Mesenchymal stem cell (in vitro differentiated cells and primary cell): ENCODE measurements at regions not wholly inside any gene's neighbourhood (a gene's known extent, or its start where the extent isn't known, plus 50 kb on each side); places are given as distances from the start of the nearest gene placed in this dataset.

Experiments
- DNase-seq: peaks from one replicate; pipeline ENCODE4 v3.0.0-alpha.2; 2013
- H2AFZ ChIP-seq: one replicate; pipeline ENCODE4 v1.6.1; 2013; ENCODE audit warnings: low read depth, mild to moderate bottlenecking, control low read depth, inconsistent platforms, low read length, moderate library complexity
- H2AK5ac ChIP-seq: 2 replicates; pipeline ENCODE4 v1.6.1; 2013; ENCODE audit warnings: low read length, moderate library complexity, mild to moderate bottlenecking, inconsistent platforms; ENCODE audit not compliant: severe bottlenecking
- H2BK120ac ChIP-seq: one replicate; pipeline ENCODE4 v1.6.1; 2013; ENCODE audit warnings: low read depth, mild to moderate bottlenecking, inconsistent platforms, low read length, moderate library complexity
- H2BK12ac ChIP-seq, 2 experiments: one replicate each; pipeline ENCODE4 v1.6.1; 2013; ENCODE audit warnings: inconsistent platforms in 2 of 2, low read length in 2 of 2, mild to moderate bottlenecking in 2 of 2, moderate library complexity in 2 of 2, control low read depth in 1 of 2
- H2BK15ac ChIP-seq: one replicate; pipeline ENCODE4 v1.6.1; 2013; ENCODE audit warnings: mild to moderate bottlenecking, low read depth, inconsistent platforms; ENCODE audit not compliant: poor library complexity, severe bottlenecking
- H2BK5ac ChIP-seq: 2 replicates; pipeline ENCODE4 v1.6.1; 2013; ENCODE audit warnings: low read depth, mild to moderate bottlenecking, low read length, control low read depth, inconsistent platforms; ENCODE audit not compliant: poor library complexity, severe bottlenecking
- H3K14ac ChIP-seq, 2 experiments: one replicate each; pipeline ENCODE4 v1.6.1; 2013; ENCODE audit warnings: inconsistent platforms in 2 of 2, low read length in 2 of 2, control low read depth in 1 of 2, mild to moderate bottlenecking in 1 of 2, moderate library complexity in 1 of 2
- H3K18ac ChIP-seq, 2 experiments: one replicate each; pipeline ENCODE4 v1.6.1; 2013; ENCODE audit warnings: inconsistent platforms in 2 of 2, low read length in 2 of 2, control low read depth in 1 of 2, low read depth in 1 of 2, mild to moderate bottlenecking in 1 of 2
- H3K23ac ChIP-seq, 2 experiments: one replicate each; pipeline ENCODE4 v1.6.1; 2013; ENCODE audit warnings: inconsistent platforms in 2 of 2, low read length in 2 of 2, mild to moderate bottlenecking in 2 of 2, moderate library complexity in 2 of 2, control low read depth in 1 of 2
- H3K27ac ChIP-seq: 2 replicates; pipeline ENCODE4 v1.5.1; 2013; ENCODE audit warnings: mild to moderate bottlenecking, moderate library complexity, low read length, control low read depth, inconsistent platforms; ENCODE audit not compliant: poor library complexity, severe bottlenecking
- H3K27me3 ChIP-seq, 2 experiments: 2 replicates each; pipeline versions ENCODE4 v1.6.1 to v1.7.0; 2013; ENCODE audit warnings: low read length in 2 of 2, mild to moderate bottlenecking in 2 of 2, moderate library complexity in 2 of 2, control low read depth in 1 of 2, inconsistent platforms in 1 of 2; ENCODE audit not compliant: control insufficient read depth in 1 of 2, insufficient read depth in 1 of 2
- H3K36me3 ChIP-seq, 2 experiments: 2 replicates each; pipeline versions ENCODE4 v1.6.1 to v1.7.0; 2013; ENCODE audit warnings: low read length in 2 of 2, control low read depth in 1 of 2, inconsistent platforms in 1 of 2, low read depth in 1 of 2, mild to moderate bottlenecking in 1 of 2; ENCODE audit not compliant: insufficient read depth in 2 of 2, control insufficient read depth in 1 of 2
- H3K4ac ChIP-seq, 2 experiments: one replicate each; pipeline ENCODE4 v1.6.1; 2013; ENCODE audit warnings: inconsistent platforms in 2 of 2, low read length in 2 of 2, mild to moderate bottlenecking in 2 of 2, moderate library complexity in 2 of 2, control low read depth in 1 of 2, low read depth in 1 of 2
- H3K4me1 ChIP-seq: 2 replicates; pipeline ENCODE4 v1.6.1; 2013; ENCODE audit warnings: low read depth, low read length, control low read depth; ENCODE audit not compliant: control insufficient read depth, insufficient read depth
- H3K4me2 ChIP-seq: 2 replicates; pipeline ENCODE4 v1.6.1; 2013; ENCODE audit warnings: low read length, mild to moderate bottlenecking, inconsistent platforms; ENCODE audit not compliant: poor library complexity, severe bottlenecking
- H3K4me3 ChIP-seq, 2 experiments: 2 replicates each; pipeline versions ENCODE4 v1.5.1 to v1.7.0; 2013; ENCODE audit warnings: low read length in 2 of 2, mild to moderate bottlenecking in 2 of 2, control low read depth in 1 of 2, low read depth in 1 of 2; ENCODE audit not compliant: insufficient read depth in 1 of 2
- H3K79me1 ChIP-seq: replicated peaks from 2 replicates; pipeline ENCODE4 v1.6.1; 2013; ENCODE audit warnings: mild to moderate bottlenecking, control low read depth, low read length, inconsistent platforms; ENCODE audit not compliant: poor library complexity, severe bottlenecking
- H3K9ac ChIP-seq: 2 replicates; pipeline ENCODE4 v1.7.0; 2013; ENCODE audit warnings: mild to moderate bottlenecking, low read length, moderate library complexity
- H3K9me3 ChIP-seq: 2 replicates; pipeline ENCODE4 v1.7.0; 2013; ENCODE audit warnings: mild to moderate bottlenecking, low read length; ENCODE audit not compliant: control insufficient read depth
- H4K8ac ChIP-seq: one replicate; pipeline ENCODE4 v1.6.1; 2013; ENCODE audit warnings: inconsistent platforms, mild to moderate bottlenecking, low read length, moderate library complexity
- H4K91ac ChIP-seq: one replicate; pipeline ENCODE4 v1.6.1; 2013; ENCODE audit warnings: mild to moderate bottlenecking, low read length, inconsistent platforms
- WGBS: methylation state at CpG from one replicate; pipeline ENCODE4 v1.1.7; 2013; ENCODE audit warnings: mixed read lengths; 5-methylcytosine and 5-hydroxymethylcytosine counted together

- Histone ChIP-seq H3K14ac (no peak overlapping the region), H3K4me3 (peak overlapping the region in 1 of 2 experiments; percentile 10), H3K4me2 (no peak overlapping the region), H2BK120ac (no peak overlapping the region), H3K79me1 (no peaks in the 10 kb centered on the region), H3K9me3 (peaks cover 48% of the 10 kb centered on the region), H4K8ac (no peak overlapping the region), H2BK12ac (no peak overlapping the region), H4K91ac (no peak overlapping the region), H3K4ac (no peak overlapping the region), H3K27me3 (no peaks in the 10 kb centered on the region), H3K9ac (no peak overlapping the region), H3K18ac (no peak overlapping the region), H3K27ac (no peak overlapping the region), H3K23ac (no peak overlapping the region), H2AFZ (no peak overlapping the region), H2BK15ac (no peak overlapping the region), H3K36me3 (no peaks in the 10 kb centered on the region), H3K4me1 (no peaks in the 10 kb centered on the region), H2BK5ac (no peak overlapping the region), H2AK5ac (no peak overlapping the region)
- 53% methylated on average over 1 of the region's 1 CpG for WGBS
- no peak for DNase-seq
Measured at GRCh38 chr17:13171790-13172189, 154.0 kb upstream of the ELAC2 start.

DNA sequence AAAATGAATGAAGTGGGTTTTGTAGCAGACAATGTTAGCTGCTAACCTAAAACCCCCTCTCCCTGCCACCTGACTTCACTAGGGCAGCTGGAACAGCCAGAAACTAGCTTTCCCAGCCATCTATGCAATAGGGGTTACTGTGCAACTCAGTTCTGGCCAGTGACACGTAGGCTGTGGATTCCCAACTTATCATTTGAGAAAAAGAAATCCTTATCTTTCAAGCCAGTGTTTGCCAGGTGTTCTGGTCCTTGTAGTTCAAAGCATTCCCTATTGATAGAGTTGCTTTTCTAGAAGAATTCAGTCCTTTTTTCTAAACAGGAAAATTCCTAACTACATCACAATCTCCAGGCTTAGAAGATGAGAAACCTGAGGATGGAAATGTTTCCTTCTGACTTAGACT is 144.5 kb upstream of the ELAC2 start:
- Histone ChIP-seq H3K14ac (no peak overlapping the region), H2BK15ac (no peak overlapping the region), H3K18ac (no peak overlapping the region), H3K4me1 (no peaks in the 10 kb centered on the region), H3K9ac (no peak overlapping the region), H3K9me3 (no peaks in the 10 kb centered on the region), H2AFZ (no peak overlapping the region), H3K36me3 (no peaks in the 10 kb centered on the region), H2BK120ac (no peak overlapping the region), H3K79me1 (no peaks in the 10 kb centered on the region), H2BK12ac (no peak overlapping the region), H4K91ac (no peak overlapping the region), H3K4me2 (no peak overlapping the region), H3K4ac (no peak overlapping the region), H2AK5ac (no peak overlapping the region), H3K23ac (no peak overlapping the region), H4K8ac (no peak overlapping the region), H3K4me3 (no peak overlapping the region), H3K27me3 (no peaks in the 10 kb centered on the region), H3K27ac (no peak overlapping the region), H2BK5ac (no peak overlapping the region)
- WGBS, result 89% methylated on average over 1 of the region's 1 CpG
- no peak for DNase-seq

DNA sequence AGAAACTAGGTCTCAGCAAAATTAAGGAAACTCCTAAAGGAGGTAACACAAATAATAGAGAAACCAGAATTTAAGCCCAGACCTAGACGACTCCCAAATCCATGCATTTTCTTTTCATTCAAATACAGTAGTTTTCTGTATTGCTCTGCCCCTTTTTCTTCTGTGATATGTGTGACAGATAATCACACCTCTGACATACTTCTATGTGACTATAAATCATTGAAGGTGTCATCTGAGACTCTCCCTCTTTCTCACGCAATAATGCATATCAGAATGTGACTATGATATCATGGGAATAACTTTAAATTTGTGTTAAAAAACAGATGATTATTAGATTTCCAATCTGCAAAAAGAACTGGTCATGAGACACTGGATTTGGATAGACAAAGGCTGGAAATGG is 143.0 kb upstream of the ELAC2 start:
- Histone ChIP-seq H3K23ac (no peak overlapping the region), H2AFZ (no peak overlapping the region), H3K9ac (no peak overlapping the region), H2BK120ac (no peak overlapping the region), H4K8ac (no peak overlapping the region), H3K36me3 (no peaks in the 10 kb centered on the region), H3K14ac (no peak overlapping the region), H3K4me2 (no peak overlapping the region), H3K79me1 (no peaks in the 10 kb centered on the region), H2AK5ac (no peak overlapping the region), H3K9me3 (no peaks in the 10 kb centered on the region), H2BK12ac (no peak overlapping the region), H2BK15ac (no peak overlapping the region), H3K4me3 (no peak overlapping the region), H2BK5ac (no peak overlapping the region), H4K91ac (no peak overlapping the region), H3K27me3 (no peaks in the 10 kb centered on the region), H3K4ac (no peak overlapping the region), H3K18ac (no peak overlapping the region), H3K4me1 (no peaks in the 10 kb centered on the region), H3K27ac (no peak overlapping the region)
- whole genome bisulfite sequencing, result no CpG with 5 or more reads among the region's 2 CpGs
- no peak for DNase-seq

DNA sequence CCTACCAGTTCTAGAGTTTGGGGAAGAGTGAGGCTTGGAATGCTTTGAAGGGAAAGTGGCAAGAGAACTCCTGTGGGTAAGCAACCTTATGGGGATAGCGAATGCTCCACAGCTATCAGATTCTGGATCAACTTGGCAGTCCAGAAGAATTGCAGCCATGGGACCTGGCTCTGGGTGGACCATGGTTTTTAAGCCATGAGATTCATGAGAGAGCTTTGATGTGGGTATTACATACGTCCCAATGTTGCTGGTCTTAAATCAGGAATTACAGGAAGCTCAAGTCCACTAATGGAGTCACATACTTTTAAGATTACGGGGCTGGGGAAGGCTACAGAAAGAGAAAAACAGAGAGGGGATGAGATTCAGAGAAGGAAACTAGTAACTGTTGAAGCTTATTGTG is 142.5 kb upstream of the ELAC2 start:
- Histone ChIP-seq H3K18ac (no peak overlapping the region), H3K27ac (no peak overlapping the region), H3K4me1 (no peaks in the 10 kb centered on the region), H3K4me3 (no peak overlapping the region), H2AFZ (no peak overlapping the region), H3K14ac (no peak overlapping the region), H2AK5ac (no peak overlapping the region), H3K79me1 (no peaks in the 10 kb centered on the region), H4K8ac (no peak overlapping the region), H3K36me3 (no peaks in the 10 kb centered on the region), H3K27me3 (no peaks in the 10 kb centered on the region), H2BK120ac (no peak overlapping the region), H2BK15ac (no peak overlapping the region), H3K4ac (no peak overlapping the region), H2BK12ac (no peak overlapping the region), H4K91ac (no peak overlapping the region), H3K4me2 (no peak overlapping the region), H3K9me3 (no peaks in the 10 kb centered on the region), H3K23ac (no peak overlapping the region), H3K9ac (no peak overlapping the region), H2BK5ac (no peak overlapping the region)
- 70% methylated on average over 3 of the region's 3 CpGs for WGBS
- DNase-seq, result no peak
